GM19372 (cell line): ENCODE measurements at regions not wholly inside any gene's neighbourhood (a gene's known extent, or its start where the extent isn't known, plus 50 kb on each side); places are given as distances from the start of the nearest gene placed in this dataset.

Source experiments
- ATAC-seq: cut with Tn5 transposase; IDR thresholded peaks from one replicate; pipeline ENCODE4 v1.9.1; 2021; ENCODE audit warnings: mild to moderate bottlenecking, low read depth, moderate library complexity; ENCODE audit not compliant: unreplicated experiment

DNA sequence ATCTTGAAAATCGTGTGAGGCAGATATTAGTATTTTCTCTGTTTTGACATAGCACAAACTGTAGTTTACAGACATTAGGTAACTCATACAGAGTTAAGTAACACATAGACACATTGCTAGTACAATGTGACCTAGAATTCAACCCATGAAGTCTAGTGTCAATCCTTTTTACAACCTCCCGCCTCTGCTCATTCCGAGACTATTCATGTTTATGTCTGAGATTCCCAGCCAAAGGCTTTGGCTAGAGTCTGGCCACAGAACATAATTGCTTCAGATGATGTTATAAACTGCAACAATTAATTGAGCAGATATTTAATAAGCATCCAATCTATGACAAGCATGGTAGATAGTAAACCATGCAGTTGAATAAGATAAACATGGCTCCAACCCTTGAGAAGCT lies 841.0 kb downstream of the STIM2 start:
- ATAC-seq: no peak

DNA sequence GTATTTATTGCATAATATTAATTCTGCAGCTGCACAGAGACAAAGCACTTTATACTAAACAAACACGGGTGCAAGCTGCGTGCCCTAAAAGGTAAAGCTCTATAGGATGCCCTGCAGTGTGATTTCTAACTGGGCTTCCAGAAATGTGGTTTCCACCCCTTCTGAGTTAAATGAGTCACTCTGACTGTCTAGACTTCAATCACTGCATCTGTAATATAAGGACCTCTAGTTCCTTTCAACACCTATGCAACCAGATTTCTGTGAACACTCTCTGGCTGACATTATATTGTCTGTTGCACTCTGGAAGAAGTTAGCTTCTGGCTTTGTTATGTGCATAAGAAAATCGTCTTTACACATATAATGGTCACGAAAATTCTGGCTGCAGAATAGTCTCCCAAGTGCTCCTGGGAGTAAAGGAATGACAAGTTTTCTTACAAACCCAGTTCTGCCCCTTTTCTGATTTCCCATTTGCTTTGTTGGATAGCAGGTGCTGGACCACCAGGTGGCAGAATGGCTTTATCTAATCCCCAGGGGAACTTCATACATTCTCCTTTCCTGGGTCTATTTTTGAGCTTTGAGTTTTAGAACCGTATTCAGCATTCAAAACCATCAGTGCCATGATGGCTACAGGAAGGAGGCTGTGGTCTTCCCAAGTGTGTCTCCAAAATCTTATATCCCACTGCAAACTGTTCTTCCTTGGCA lies 842.2 kb downstream of the STIM2 start:
- no peak for ATAC-seq

DNA sequence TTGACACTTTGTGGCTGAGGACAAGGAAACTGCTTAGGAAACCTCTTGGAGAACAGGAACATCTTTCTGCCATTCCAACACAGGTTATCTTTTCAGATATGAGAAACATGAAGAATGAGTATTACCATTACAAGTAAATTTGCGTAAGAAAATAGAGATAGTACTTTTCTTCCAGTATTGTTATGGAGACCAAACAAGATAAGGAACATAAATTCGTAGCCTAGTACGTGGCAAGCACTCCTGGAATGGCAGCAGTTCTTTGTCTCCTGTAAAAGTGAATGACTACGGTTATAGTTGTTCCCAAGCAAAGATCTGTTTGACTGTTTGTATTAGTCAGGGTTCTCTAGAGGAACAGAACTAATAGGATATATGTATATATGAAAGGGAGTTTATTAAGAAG lies 843.1 kb downstream of the STIM2 start:
- ATAC-seq: no peak

DNA sequence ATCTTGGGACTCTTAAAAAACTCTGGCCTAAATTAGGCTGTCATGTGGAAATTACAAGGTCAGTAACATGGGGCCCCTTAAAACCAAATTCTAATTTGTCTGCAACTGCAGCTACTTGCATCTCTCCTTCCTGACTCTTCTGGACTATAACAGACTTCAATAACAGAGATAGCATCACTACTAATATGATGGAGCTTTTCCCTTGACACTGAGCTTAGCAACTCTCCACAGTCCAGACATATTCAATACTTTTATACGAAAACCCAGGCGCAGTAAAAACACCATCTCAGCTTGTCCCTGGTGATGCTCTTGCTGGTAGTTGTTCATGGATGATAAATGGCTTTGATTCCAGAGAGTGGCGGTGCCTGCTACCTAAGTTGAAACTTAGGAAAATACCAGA lies 850.4 kb downstream of the STIM2 start:
- ATAC-seq: no peak

DNA sequence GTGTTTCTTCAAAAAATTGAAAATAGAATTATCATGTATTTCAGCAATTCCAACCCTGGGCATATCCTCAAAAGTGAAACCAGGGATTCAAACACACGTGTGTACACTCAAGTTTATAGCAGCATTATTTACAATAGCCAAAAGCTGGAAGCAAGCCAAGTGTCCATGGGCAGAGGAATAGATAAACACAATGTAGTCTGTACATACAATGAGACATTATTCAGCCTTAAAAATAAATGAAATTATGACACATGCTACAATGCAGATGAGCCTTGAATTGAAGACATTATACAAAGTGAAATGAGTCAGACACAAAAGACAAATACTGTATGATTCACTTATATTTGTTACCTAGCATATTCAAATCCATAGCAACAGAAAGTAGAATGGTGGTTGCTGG lies 853.4 kb downstream of the STIM2 start:
- ATAC-seq: no peak

DNA sequence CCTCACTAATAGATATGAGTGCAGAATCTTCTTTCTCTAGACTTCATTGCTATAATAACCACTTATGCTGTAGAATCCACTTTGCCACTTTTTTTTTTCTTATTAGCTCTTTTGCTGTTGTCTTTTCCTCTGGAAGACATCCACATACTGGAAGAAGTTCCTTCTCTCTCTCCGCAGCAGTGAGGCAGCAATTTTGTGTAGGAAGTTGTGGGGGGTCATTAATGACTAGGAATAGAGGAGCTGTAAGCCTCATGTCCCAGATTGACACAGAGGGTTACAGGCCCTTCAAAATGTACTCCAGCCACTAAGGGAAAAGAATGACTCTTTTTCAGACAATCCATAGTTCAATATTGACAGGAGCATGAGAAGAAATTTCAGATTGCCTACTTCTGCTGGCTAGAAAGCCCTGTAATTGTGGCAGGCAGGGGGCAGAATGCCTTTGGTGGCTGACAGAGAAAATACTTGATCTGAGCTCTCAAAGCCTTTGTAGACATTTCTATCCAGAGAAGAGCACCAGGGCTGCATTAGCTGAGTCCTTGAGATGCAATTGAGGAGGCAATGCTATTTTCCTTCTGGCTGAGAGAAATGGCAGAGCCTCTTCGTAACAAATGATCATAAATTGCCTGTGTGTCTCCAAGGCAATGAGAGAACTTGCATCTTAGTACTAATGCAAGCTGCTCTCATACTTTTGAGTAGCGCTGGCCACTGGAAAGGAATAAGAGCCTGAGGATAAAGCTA lies 856.2 kb downstream of the STIM2 start:
- ATAC-seq: no peak

DNA sequence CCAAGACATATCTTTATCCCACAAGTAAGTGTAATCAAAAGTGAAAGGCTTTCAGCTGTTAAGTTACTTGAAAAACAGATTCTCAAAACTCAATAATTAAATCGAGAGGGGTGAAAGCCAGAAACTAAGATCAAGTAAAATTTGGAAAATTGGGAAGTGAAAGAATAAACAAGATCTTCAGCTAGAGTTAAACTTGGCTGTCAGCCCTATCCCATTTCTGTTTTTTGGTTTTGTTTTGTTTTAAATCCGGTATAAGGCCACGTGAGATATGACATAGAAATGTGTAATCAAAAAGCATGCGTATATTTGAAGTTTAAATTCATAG lies 856.8 kb downstream of the STIM2 start:
- ATAC-seq: no peak

DNA sequence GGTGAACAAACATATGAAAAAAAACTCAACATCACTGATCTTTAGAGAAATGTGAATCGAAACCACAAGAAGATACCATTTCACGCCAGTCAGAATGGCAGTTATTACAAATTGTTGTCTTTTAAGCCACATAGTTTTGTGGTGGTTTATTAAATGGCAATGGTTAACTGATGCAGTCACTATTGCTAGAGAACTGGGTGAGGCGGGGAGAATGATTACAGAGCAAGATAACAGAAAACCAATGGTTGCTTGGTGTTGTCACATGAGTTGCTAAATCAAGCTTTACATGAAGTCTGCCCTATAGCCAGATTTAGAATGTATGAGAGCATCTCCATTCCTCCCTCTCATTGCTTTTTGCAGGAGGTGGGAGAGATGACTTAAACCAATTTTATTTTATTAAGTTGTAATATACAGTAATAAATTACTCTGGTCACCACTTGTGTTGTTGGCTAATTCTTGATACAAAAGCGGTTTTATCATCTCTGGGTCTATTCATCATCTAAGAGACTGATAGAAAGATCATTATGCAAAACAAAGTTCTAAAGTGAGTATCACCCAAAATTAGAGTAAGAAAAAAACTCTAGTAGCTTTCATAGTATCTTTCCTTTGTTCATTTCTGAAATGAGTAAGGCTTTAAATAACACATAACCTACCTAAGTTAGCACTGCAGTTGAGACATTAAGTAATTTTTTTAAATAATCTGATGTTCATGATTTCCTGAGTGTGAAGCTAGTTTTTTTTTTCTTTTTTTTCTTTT lies 859.5 kb downstream of the STIM2 start:
- no peak for ATAC-seq

DNA sequence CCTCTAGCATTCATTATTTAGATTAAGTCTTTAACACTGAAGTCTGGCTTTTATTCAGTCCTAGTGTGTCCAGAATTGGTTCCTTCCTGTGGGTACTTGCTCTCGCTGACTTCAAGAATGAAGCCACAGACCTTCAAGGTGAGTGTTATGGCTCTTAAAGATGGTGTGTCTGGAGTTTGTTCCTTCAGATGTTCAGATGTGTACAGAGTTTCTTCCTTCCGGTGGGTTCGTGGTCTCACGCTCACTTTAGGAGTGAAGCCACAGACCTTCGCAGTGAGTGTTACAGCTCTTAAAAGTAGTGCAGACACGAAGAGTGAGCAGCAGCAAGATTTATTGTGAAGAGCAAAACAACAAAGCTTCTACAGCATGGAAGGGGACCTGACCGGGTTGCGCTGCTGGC lies 860.6 kb downstream of the STIM2 start:
- ATAC-seq: no peak

DNA sequence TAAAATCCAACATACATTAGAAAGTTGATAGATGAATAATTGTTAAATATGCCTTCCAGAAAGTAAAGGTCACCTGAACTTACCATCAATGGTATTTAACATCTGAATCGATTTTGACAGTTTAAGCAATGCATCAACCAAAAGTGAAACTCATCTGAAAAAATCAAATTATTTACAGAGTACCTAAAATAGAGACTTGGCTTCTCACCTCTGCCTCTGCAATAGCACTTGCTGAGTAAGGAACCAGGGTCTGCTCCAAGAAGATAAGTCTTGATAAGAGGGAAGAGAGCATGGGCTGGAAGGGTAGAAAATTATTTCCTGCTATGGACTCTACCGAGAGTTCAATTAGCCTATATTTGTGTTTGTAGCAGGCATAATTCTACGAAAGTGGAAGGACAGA lies 868.3 kb downstream of the STIM2 start:
- no peak for ATAC-seq

DNA sequence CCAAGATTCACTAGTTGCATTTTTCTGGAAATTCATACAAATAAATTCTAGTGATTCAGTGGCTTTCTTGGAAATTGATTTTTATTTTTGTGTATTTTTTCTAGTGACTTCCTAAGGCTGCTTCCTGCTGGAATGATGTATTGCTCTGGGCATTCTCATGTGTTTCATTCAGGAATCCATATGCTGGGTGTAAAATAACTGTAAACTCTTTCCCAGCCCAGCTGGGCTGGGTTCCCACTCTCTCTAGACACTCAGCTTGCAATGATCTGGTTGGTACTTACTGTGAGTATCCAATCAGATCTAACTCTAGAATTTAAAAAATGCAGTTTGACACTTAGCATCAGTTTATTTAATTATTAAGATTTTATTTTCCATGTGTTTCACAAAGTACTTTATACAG lies 882.2 kb downstream of the STIM2 start:
- ATAC-seq: no peak

DNA sequence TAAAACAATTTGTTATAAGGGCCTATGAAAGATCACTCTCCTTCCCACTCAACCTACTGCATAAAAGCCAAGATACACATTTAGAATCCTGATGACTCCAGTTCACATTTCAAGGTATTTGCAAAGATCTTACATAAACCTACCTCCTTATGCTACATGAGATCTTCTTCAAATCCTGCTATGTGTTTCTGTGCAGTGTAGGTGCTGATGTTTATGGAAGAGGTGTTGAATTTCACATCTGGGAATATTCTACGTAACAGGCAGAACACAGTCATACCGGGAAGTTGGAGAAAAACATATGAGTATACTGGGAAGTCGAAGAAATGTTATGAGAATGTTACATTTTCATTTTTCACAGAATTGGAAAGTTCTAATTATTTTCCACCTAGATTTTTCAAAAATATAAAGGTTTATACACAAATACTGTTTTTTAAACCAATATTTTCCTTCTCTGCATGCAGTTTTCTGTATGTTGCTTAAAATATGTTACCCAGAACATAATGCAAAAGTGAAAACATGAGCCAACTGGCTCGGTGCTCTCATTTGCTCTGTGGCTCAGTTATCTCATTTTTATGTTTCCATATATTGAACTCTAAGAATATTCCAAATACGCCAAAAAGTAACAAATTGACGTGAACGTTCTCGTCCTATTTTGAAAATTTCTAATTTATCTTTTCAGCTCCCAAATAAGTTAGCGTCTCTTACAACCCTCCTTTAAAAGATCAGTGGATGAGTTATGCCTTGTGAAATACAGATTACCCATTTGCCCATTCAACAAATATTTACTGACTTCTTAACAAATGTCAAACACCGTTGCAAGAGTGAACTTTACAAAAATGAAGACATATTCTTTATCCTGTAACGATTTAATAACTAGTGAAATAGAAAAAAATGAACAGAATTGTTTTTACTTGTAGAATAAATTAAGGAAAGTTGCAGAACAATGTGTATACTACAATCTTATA lies 899.3 kb downstream of the STIM2 start:
- no peak for ATAC-seq

DNA sequence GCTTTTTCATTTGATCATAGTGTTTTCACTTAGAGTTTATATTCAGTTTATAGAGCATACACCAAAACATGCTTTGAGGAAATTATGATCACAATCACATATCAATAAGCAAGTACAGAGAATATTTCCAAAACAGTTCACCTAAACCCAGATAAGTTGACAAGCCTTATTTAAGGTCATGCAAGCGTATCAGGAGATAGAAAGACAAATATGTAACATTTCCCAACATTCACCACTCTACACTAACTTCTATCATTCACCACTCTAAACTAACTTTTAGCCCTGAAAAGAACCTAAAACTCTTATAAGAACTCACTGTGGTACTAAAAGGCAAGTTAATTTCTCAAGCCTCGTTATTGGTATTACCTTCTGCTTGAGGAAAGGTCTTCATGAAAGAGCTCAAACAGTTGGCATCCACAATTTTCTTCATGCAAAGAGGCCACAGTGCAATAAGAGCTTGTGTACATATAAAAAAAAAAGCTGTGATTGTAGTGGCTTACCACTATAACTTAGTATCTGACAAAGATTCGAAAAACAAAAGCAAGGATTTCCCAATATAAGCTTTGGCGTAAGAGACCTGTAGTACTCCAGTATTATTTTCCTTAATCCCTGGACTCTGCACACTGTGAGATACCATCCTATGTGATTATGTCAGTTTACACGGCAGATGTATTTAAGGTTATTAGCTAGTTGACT lies 903.3 kb downstream of the STIM2 start:
- ATAC-seq: no peak

DNA sequence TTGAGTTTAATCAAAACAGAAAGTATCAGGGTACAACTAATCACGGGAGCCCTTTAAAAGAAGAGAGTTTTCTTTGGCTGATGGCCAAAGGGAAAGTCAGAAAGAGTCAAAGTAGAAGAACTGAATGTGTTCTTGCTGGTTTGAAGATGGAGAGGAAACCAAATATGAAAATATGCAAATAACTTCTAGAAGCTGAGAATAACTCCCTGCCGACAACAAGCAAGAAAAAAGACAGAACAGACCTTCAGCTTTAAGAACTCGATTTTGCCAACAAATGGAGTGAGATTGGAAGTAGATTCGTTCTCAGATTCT lies 903.8 kb downstream of the STIM2 start:
- no peak for ATAC-seq

DNA sequence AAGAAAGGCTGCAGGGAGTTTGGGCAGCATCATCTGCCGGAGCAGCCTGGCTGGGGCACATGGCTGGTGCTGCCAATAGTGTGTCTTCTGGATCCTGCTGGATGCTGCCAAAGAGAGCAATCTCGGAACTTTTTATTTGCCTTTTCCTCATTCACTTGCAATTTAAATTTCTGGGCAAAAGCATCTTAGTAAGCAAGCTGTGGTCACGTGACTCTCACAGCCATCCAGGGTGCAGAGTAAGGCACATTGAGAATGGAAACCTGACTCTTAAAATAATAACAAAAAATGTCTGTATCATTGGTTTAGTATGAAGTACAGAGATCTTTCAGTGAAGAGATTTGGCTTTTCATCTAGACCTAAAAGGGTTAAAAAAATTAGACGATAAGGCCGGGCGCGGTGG lies 910.3 kb downstream of the STIM2 start:
- ATAC-seq: no peak

DNA sequence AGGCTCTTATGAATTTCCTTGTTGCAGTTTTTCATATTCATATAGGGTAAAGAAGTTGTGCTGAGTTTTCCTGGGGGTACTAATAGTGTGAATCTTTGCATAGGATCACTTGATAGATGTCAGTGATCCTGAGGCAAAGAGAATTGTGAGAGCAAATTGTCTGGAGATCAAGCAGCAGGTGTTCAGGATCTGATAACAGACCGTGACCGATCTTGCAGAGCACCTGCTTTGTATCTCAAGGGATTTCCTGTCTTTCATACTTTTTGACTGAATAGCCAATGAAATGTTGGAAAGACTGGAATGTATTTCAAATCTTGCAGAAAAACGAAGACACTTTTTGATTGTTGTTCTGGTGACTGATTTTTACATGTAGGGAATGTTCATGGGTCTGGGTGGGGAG lies 914.5 kb downstream of the STIM2 start:
- ATAC-seq: no peak

DNA sequence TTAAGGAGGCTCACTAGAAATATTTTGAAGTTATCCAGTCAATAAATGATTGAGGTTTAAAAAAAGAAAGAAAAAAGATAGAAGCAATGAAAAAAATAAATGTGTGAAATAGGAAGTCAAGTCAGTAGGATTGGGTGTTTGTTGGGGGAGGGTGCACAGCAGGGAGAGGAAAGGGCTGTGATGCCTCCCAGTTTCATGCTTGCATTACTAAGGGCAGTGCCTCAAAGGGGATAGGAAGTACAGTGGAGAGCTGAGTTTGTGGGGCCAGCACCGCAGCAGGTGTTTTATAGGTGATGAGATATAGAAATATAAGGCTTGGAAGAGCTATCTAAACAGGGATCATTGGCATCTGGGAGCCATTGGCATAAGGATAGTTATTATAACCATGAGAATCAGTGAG lies 919.2 kb downstream of the STIM2 start:
- no peak for ATAC-seq

DNA sequence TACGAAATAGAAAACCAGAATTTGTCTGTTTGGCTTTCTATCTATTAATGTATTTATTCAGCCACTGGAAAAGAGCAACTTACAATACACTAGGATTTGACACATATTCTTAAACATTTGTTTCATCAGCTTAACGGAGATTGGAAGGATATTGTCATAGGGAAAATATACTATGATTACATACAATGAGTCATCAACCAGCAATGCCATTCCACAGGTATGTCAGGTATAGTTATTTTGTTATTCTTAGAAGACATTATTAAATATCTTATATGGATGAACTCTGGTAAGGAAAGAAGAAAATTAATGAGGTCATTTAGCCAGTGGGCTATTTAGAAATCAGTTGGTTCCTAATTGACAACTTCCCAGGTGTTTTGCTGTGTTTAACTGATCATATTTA lies 926.6 kb downstream of the STIM2 start:
- no peak for ATAC-seq

DNA sequence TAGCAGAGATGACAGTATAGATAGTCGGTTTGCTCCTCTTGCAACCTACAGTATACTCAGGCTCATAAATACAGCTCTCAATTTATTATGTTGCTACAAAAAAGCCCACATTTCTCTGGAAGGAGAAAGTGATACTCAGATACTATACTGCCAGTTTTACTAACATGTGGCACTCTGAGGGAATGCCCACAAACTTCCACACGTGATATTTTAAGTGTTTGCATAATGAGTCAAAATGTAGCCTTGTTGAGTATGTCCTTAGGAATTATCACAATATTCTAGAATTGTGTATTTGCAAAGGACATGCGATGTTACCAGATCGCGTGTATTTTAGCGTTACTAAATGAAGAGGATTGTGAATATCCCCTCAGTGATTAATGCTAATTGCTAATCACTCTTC lies 929.1 kb downstream of the STIM2 start:
- no peak for ATAC-seq

DNA sequence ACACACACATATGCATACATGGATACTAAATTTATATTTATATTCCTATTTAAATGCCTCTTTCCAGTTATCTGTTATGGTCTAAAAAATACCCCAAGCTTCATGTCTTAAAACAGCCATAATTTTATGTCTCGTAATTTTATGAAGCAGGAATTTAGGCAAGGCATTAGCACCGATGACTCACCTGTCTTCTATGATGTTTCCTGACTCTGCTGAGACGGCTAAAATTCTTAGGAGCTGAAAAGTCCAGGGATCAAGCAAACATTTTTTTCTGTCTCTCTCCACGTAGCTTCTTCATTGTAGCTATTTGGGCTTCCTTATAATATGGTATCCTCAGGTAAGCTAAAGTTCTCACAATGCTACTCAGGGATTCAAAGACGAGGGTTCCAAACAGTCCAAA lies 930.3 kb downstream of the STIM2 start:
- ATAC-seq: no peak
